ENCODE measurements at regions not wholly inside any gene's neighbourhood (a gene's known extent, or its start where the extent isn't known, plus 50 kb on each side); places are given as distances from the start of the nearest gene placed in this dataset.
"Not testable (repeated sequence)": the region's sequence is repeated elsewhere in the genome, so short reads cannot be mapped to it uniquely, and the experiment has no call there.

DNA sequence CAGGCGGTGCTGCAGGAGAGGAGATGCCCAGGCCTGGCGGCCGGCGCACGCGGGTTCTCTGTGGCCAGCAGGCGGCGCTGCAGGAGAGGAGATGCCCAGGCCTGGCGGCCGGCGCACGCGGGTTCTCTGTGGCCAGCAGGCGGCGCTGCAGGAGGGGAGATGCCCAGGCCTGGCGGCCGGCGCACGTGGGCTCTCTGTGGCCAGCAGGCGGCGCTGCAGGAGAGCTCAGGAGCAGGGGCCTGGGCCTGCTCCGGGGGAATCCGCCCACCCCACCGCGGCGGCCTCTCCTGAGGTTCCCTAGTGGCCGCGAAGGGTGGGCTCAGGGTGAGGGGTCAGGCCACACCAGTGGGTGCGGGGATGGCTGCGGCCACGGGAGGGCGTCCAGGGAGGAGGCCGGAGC lies 75.9 kb downstream of the OR4F16 start:
- DNase-seq (ENCODE audit: low read depth, low spot score) = not testable (repeated sequence)

DNA sequence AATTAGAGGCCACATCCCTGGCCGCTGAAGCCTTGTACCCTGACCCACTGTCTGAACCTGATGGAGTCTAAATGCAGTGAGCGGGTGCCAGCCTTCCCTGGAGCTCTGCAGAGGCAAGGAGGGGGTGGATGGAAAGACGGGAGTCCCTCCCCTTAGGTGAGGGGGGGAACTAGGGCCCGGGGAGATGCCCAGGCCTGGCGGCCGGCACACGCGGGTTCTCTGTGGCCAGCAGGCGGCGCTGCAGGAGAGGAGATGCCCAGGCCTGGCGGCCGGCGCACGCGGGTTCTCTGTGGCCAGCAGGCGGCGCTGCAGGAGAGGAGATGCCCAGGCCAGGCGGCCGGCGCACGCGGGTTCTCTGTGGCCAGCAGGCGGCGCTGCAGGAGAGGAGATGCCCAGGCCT lies 77.3 kb downstream of the OR4F16 start:
- not testable (repeated sequence) for DNase-seq (ENCODE audit: low read depth, low spot score)

DNA sequence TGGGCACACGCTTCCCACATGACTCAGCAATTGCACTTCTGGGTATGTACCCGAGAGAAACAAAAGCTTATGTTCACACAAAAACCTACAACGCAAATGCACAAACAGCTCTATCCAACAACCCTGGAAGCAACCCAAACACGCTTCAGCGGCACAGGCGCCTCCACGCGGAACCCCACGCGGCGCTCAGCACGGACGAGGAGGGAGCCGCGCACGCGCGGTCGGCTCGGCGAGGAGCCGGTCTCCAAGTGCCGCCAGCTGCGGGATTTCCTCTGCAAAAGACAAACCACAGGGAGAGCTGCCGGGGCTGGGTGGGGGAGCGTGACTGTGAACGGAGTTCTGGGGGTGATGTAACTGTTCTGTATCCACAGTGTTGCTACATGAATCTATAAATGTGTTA lies 81.2 kb downstream of the OR4F16 start:
- DNase-seq (ENCODE audit: low read depth, low spot score) = not testable (repeated sequence)

- not testable (repeated sequence) for DNase-seq (ENCODE audit: low read depth, low spot score)
Observed at GRCh38 chr1:588211-588610, 98.2 kb downstream of the OR4F16 start.

DNA sequence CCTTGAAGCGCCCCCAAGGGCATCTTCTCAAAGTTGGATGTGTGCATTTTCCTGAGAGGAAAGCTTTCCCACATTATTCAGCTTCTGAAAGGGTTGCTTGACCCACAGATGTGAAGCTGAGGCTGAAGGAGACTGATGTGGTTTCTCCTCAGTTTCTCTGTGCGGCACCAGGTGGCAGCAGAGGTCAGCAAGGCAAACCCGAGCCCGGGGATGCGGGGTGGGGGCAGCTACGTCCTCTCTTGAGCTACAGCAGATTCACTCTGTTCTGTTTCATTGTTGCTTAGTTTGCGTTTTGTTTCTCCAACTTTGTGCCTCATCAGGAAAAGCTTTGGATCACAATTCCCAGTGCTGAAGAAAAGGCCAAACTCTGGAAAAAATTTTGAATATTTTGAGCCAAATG lies 100.5 kb downstream of the OR4F16 start:
- peak; percentile 21 for DNase-seq (ENCODE audit: low read depth, low spot score)

Data from activated CD4-positive, CD25-positive, alpha-beta regulatory T cell treated with anti-CD3 and anti-CD28 coated beads, Interleukin-2, amount 50 U/mL, for 16 hours (primary cell).